SU-DHL-6 (cell line): ENCODE measurements at regions not wholly inside any gene's neighbourhood (a gene's known extent, or its start where the extent isn't known, plus 50 kb on each side); places are given as distances from the start of the nearest gene placed in this dataset.

Source experiments
- EZH2phosphoT487 ChIP-seq: fragments of 200-600 bp; sonication (generic), shearing (Covaris generic); conservative IDR thresholded peaks from 2 replicates; pipeline ENCODE4 v1.6.1; 2018; ENCODE audit warnings: mild to moderate bottlenecking, antibody characterized with exemption, low read length, moderate library complexity, mixed read lengths
- TF ChIP-seq, protein P1 (sequence below): fragments of 200-600 bp; sonication (generic); IDR thresholded peaks from one replicate; pipeline ENCODE4 v1.5.1; 2017; ENCODE audit warnings: antibody characterized with exemption, mild to moderate bottlenecking, low read length, moderate library complexity; ENCODE audit not compliant: insufficient read depth, poor library complexity, severe bottlenecking

DNA sequence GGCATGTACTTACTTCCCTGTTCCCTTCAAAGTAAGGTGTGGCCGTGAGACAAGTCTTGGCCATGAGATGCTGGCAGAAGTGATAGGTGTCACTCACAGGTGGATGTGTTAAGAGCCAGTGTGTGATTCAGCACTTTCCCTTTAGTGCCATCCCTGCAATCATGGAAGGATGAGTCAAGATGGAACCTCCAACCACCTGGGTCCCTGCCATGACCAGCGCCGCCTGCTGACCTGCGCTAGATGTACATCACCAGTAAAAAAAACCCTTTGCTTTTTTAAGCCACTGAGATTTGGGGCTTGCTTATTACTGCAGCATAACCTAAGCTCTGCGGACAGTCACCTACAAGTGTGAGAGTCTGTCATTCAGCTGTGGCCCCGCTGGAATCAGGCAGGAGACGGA lies 71.7 kb downstream of the TOMM20 start:
- TF ChIP-seq, protein P1, sequence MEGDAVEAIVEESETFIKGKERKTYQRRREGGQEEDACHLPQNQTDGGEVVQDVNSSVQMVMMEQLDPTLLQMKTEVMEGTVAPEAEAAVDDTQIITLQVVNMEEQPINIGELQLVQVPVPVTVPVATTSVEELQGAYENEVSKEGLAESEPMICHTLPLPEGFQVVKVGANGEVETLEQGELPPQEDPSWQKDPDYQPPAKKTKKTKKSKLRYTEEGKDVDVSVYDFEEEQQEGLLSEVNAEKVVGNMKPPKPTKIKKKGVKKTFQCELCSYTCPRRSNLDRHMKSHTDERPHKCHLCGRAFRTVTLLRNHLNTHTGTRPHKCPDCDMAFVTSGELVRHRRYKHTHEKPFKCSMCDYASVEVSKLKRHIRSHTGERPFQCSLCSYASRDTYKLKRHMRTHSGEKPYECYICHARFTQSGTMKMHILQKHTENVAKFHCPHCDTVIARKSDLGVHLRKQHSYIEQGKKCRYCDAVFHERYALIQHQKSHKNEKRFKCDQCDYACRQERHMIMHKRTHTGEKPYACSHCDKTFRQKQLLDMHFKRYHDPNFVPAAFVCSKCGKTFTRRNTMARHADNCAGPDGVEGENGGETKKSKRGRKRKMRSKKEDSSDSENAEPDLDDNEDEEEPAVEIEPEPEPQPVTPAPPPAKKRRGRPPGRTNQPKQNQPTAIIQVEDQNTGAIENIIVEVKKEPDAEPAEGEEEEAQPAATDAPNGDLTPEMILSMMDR: no peak
- TF ChIP-seq EZH2phosphoT487: no peak
